ENCODE measurements at regions not wholly inside any gene's neighbourhood (a gene's known extent, or its start where the extent isn't known, plus 50 kb on each side); places are given as distances from the start of the nearest gene placed in this dataset.

DNA sequence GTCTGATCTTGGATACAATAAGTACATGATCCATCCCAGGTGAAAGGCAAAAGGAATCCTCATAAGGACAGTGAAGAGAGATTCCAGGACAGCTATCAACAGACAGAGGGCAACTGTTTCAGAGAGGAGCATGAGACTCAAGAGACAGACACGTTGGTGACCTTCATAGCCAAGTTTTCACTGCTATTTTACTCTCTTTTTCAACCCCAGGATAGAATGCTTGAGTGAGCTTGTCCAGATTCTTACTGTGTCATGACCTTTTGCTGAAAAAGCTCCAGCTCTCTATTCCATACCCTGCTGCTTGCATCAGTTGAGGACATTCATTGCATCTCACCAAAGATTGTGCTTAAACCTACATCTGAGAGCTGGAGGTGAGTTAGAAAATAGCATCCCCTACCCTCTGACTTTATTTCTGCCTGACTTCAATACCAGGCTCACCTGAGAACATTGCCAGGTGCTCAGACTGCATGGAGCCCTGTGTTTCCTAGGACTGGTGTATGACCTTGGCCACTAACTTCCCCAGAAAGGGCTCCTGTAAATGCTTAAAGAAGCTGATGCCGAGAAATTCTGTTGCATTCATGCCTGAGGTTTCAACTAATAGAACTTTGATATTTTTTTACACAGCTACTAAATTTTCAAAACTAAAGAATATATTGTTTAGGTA, 70.4 kb upstream of the TMEM17 start:
- no peak for DNase-seq (ENCODE audit: low spot score in 2 of 2)
- no peaks in the 10 kb centered on the region for H3K36me3 Mint-ChIP-seq
- H3K4me3 Mint-ChIP-seq = no peak overlapping the region
- H3K4me1 Mint-ChIP-seq = no peaks in the 10 kb centered on the region
- H3K9me3 Mint-ChIP-seq = no peaks in the 10 kb centered on the region
- no peak overlapping the region for H3K27ac Mint-ChIP-seq
- ATAC-seq = no peak

DNA sequence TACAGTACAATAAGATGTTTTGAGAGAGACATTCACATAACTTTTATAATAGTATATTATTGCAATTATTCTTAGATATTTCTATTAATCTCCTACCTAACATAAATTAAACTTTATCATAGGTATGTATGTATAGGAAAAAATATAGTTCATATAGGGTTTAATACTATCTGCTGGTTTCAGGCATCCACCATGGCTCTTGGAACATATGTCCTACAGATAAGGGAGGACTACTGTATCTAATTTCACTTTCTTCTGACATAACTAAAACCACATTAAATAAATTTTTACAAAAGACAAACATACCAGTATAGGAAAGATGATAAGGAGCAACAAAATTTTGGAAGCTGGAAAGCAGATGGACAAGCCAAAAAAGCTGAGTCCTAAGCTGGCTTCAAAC, 67.9 kb upstream of the TMEM17 start:
- ATAC-seq (no peak), DNase-seq (ENCODE audit: low spot score in 2 of 2) (no peak)
- H3K4me1 Mint-ChIP-seq = no peaks in the 10 kb centered on the region
- H3K36me3 Mint-ChIP-seq = no peaks in the 10 kb centered on the region
- no peak overlapping the region for H3K4me3 Mint-ChIP-seq
- H3K9me3 Mint-ChIP-seq = no peaks in the 10 kb centered on the region
- no peak overlapping the region for H3K27ac Mint-ChIP-seq

DNA sequence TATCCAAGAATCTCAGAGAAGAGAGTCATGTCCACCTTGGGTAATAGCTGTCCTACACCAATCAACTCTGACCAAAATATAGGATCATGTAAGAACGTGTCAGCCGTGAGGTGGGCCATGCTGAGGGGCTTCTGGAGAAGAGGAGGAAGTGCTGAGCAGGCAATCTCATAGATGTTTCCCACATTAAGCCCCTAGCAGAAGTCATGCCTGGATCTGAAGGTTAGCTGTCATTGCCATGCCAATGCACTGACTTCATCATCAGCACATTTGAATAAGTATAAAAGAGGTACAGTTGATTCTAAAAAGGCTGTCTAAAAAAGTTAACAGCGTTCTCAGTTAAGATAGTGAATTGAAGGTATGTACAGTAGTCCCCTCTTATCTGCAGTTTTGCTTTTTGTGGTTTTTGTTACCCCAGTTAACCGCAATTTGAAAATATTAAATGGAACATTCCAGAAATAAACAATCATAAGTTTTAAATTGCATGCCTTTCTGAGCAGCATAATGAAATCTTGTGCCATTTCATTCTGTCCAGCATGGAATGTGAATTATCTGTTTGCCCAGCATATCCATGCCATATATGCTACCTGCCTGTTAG, 67.2 kb upstream of the TMEM17 start:
- no peaks in the 10 kb centered on the region for H3K9me3 Mint-ChIP-seq
- H3K4me3 Mint-ChIP-seq = no peak overlapping the region
- no peaks in the 10 kb centered on the region for H3K36me3 Mint-ChIP-seq
- ATAC-seq (no peak), DNase-seq (ENCODE audit: low spot score in 2 of 2) (no peak)
- H3K27ac Mint-ChIP-seq = no peak overlapping the region
- no peaks in the 10 kb centered on the region for H3K4me1 Mint-ChIP-seq

DNA sequence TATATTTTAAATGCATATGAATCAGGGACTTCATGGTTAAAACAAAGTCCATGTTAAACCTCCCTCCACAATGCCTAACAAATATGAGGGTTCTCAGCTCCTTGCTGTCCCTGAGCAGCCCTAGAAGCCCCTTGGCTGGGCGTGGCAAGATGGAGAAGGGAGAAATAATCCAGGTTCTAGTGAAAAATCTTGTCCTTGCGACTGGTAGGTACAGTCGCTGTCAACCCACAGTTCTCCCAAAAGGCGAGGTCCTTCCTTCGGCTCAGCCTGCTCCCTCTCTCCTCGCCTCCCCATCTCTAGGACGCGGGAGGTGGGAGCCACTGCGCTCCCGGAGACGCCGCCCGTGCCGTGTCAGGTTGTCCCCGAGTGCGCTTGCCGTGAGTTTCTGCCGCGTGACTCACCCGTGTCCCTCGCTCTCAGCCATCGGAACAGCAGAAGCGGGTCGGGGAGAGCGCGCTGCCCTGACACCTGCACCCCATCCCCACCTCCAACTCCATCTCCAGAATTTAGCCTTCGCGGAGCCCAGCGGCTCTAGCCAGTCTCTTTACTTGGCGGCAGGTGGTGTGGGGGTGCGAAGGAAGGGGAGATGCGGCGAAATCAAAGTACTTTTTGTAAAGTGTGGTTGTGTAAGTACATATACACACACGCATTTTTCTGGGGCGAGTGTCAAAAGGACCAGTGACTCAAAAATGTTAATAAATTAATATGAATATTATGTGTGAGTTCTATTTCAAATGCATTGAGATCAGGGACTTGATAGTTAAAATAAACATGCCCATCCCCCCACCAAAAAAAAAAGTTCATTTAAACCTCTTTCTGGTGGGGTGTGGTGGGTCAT, 65.1 kb upstream of the TMEM17 start:
- Mint-ChIP-seq H3K4me1 (no peaks in the 10 kb centered on the region), H3K36me3 (no peaks in the 10 kb centered on the region), H3K27ac (no peak overlapping the region), H3K4me3 (no peak overlapping the region), H3K9me3 (no peaks in the 10 kb centered on the region)
- ATAC-seq (peak; percentile 49), DNase-seq (ENCODE audit: low spot score in 2 of 2) (no peak)

DNA sequence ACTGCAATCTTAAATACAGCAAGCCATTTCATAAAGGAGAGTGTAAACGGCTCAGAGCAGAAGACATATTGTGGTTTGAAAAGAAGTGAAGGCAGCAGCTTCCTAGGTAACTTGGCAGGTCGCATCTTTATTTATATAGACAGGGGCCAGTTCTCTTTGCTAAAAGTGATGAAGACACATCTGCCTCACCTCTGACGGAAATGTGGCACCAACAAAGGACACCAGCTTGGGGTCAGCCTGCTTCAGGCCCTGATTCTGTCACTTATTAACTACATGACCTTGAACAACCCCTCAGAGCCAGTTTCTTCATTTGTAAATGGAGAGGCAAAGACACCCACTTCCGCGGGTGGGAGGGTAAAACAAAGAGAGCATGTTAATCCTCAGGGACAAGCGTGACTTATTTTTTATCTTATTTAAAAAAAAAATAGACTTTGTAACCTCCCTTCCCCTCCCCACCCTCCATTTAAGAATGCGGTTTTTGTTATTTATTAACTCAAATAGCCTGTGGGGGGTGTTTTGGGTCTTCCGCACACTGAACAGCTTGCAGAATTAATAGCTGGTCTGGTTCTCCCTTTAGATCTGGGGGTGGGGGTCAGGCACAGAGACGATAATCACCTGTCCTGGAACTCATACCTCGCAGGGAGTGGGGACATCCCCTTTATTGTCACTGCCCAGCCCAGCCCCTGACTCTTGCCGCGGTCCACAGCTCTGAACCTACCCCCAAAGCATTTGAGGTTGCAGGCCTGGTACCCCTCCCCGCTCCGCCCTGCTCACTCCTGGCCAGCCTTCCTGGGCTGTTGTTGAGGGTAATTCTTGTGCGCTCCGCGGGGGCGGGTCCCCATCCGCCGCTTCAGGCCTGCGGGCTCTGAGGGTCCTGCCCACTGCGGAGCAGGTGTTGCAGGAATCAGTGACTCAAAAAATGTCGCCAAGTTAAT, 64.2 kb upstream of the TMEM17 start:
- Mint-ChIP-seq H3K4me3 (no peak overlapping the region), H3K9me3 (no peaks in the 10 kb centered on the region), H3K4me1 (no peaks in the 10 kb centered on the region), H3K27ac (no peak overlapping the region), H3K36me3 (no peaks in the 10 kb centered on the region)
- ATAC-seq (no peak), DNase-seq (ENCODE audit: low spot score in 2 of 2) (no peak)

DNA sequence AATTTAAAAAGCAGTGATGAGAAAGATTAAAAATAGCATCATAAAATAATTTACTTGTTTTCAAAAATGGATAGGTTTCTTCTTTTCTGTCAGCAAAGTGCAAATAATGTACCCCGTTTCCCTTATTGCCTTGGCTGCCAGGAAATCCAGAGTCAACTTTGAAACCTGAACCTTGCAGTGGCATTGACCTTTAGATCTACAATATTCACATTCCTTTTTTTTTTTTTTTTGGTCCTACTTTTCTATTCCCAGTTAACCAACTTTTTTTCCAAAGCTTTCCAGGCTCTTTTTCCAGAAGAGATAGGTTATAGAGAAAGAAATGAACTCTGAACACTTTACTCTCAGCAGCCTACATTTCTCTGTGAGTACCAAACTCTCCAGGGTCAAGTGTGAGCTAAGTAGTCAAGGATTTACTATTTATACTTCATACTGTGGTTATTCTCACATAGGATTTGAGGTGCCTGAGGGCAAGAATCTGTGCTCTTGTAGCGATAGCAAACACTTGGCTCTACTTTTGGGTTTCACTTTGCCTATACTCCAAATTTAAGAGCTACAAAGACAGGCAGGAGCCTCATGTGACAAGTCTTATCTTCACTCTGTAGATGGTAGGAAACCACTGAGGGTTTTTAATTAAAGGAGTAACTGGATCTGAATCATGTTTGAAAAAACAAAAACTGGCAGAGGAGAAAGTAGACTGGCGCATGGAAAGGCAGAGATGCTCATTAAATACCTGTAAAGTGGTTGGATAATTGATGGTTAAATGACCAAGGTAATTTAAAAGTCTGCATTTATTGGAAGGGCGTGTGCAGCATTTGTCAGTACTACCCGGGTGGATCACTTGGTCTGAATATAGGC, 63.2 kb upstream of the TMEM17 start:
- Mint-ChIP-seq H3K27ac (no peak overlapping the region), H3K36me3 (no peaks in the 10 kb centered on the region), H3K9me3 (no peaks in the 10 kb centered on the region), H3K4me3 (no peak overlapping the region), H3K4me1 (no peaks in the 10 kb centered on the region)
- no peak for ATAC-seq
- no peak for DNase-seq (ENCODE audit: low spot score in 2 of 2)

DNA sequence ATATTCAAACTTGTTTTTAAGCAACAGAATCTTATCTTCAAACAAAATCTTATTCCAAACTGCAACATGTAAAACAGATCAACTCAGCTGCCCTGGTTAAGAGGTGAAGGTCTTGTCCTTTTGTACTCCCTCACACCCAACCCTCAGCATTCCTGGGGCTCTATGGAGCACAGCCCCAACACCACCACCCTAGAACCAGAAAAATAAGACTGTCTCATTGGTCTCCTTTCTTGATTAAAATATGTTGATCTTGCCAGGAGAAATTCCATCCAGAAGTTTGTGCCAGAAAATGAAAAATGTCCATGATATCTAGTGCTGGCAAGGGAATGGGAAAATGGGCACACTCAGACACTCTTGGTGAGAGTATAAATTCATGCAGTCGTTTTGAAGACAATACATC, 62.1 kb upstream of the TMEM17 start:
- Mint-ChIP-seq H3K4me1 (no peaks in the 10 kb centered on the region), H3K4me3 (no peak overlapping the region), H3K36me3 (no peaks in the 10 kb centered on the region), H3K9me3 (no peaks in the 10 kb centered on the region), H3K27ac (no peak overlapping the region)
- DNase-seq (ENCODE audit: low spot score in 2 of 2) (no peak), ATAC-seq (no peak)

DNA sequence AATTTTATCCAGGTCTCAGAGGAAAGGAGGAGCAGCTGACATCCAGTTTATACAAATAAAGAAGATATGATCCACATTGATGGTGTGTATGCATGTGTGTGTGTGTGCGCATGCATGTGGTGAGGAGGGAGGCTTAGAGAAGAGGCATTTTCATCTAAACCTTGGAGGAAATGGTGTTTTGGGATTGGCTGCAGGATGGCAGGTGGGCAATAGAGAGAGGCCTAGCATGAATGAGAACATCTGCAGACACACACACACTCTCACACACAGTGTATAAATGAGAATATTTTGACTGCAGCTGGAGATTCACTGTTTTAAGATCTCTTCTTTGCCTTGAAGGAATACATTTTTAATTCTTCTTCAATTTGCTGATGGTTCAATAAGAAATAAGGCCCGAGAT, 61.7 kb upstream of the TMEM17 start:
- Mint-ChIP-seq H3K4me1 (no peaks in the 10 kb centered on the region), H3K36me3 (no peaks in the 10 kb centered on the region), H3K4me3 (no peak overlapping the region), H3K27ac (no peak overlapping the region), H3K9me3 (no peaks in the 10 kb centered on the region)
- ATAC-seq = no peak
- no peak for DNase-seq (ENCODE audit: low spot score in 2 of 2)

DNA sequence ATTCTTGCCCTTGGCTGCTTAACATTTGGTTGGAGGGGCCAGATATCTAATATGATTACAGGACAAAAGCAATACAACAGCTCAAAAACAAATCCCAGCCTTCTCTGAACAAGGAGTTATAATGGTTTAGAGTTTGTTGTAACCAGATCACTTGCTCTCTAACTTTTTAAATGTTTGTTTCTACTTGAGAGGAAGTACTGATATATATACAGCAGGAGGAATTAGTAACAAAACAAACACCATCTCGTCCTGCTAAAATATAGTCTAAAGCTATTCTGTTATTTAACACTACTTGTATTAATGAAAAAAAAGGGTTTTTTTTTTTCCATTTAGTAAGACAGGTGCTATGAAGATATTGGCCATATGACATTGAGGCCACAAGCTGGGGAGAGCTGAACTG, 60.9 kb upstream of the TMEM17 start:
- H3K4me1 Mint-ChIP-seq = no peaks in the 10 kb centered on the region
- ATAC-seq = no peak
- no peaks in the 10 kb centered on the region for H3K9me3 Mint-ChIP-seq
- no peak for DNase-seq (ENCODE audit: low spot score in 2 of 2)
- no peak overlapping the region for H3K27ac Mint-ChIP-seq
- no peak overlapping the region for H3K4me3 Mint-ChIP-seq
- no peaks in the 10 kb centered on the region for H3K36me3 Mint-ChIP-seq

DNA sequence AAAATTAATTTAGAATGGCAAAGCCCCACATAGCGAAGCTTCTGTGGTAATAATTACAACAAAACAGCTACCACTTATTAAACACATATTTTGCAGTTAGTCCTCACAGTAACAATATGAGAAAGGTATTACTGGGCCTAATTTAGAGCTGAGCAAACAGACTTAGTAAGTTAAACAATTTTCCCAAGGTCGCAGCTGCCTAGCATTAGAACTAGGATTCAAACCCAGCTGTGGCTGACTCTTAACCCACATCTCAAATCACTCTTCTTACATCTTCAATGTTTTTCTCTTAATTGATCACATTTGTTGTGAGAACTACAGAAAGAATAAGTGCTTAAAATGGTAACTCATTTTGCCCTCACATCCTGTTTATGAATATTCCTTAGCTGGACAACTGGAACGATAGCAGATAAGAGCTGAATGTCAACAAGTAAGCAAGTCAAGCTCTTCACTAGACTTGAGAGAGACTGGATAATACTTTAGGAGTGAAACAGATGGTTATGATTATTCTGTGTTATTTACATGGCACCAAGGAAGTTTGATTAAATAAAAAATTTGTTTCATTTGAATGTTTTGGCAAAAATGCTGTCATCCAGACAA, 59.4 kb upstream of the TMEM17 start:
- no peaks in the 10 kb centered on the region for H3K36me3 Mint-ChIP-seq
- no peak overlapping the region for H3K4me3 Mint-ChIP-seq
- no peak for DNase-seq (ENCODE audit: low spot score in 2 of 2)
- no peak for ATAC-seq
- H3K9me3 Mint-ChIP-seq = no peaks in the 10 kb centered on the region
- H3K27ac Mint-ChIP-seq = no peak overlapping the region
- no peaks in the 10 kb centered on the region for H3K4me1 Mint-ChIP-seq

DNA sequence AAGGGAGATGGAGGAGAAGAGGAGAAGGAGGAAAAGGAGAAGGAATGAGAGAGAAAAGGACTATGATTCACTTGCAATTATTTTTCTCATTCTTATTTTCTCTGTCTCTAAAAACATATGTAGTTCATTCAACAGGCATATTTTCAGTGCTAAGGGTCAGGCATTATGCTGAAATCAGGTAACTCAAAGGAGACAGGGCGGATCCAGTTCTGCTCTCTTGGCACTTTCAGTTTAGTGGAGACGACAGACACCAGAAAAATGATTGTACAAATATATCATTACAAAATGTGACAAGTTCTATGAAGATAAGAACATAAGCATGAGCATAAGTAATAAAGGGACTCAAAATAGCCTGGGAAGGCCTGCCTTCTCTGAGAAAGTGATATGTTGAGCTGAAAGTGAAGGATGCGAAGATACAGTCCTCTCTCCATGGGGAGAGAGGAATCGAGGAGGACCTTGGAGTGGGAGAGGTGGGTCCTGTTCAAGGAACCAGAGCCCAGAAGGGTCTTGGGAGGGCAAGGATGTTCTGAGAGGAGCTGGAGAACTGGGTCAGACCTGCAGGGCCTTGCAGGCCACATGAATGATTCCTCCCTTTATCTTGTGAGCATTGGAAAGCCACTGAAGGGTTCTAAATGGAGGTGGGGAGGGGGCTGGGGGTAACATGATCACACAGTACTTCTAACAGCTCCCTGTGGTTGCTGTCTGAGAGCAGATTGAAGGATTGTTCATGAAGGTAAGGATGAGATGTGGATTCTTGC, 58.6 kb upstream of the TMEM17 start:
- Mint-ChIP-seq H3K9me3 (no peaks in the 10 kb centered on the region), H3K27ac (no peak overlapping the region), H3K4me1 (no peaks in the 10 kb centered on the region), H3K4me3 (no peak overlapping the region), H3K36me3 (no peaks in the 10 kb centered on the region)
- ATAC-seq (no peak), DNase-seq (ENCODE audit: low spot score in 2 of 2) (no peak)

DNA sequence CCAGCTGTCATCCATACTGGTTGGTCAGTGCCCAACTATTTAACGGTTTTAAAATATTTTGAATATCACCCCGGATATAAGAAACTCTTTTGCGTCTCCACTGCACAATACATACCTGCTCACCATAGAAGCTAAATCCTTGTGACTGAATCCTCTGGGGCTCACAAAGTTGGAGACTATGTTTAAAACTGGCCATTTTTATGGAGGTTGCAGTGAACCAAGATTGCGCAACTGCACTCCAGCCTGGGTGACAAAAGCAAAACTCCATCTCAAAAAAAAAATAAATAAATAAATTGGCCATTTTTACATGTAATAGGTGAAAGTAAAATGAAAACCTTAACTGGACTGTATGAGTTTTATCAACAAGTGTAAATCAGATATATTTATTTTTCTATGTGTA, 55.6 kb upstream of the TMEM17 start:
- Mint-ChIP-seq H3K9me3 (peaks cover 3% of the 10 kb centered on the region), H3K36me3 (no peaks in the 10 kb centered on the region), H3K27ac (no peak overlapping the region), H3K4me3 (no peak overlapping the region), H3K4me1 (no peaks in the 10 kb centered on the region)
- ATAC-seq (no peak), DNase-seq (ENCODE audit: low spot score in 2 of 2) (no peak)

DNA sequence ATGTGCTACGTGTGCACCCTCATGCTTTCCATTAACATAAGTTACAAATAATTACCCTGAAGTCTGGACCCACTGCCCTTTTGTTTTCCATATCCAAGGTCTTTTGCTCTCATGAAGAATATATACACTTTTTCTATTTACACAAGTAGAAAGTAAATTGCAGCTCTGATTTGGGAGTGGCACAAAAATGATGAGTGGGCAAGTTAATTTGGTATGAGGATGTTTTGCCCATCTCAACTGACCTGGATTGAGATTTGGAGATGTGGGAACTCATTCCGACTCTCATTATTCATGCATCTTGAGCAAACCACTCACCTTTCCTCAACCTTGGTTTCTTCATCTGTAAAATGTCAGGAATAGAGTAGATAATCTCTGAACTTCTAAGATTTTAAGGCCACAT, 53.6 kb upstream of the TMEM17 start:
- no peak for DNase-seq (ENCODE audit: low spot score in 2 of 2)
- Mint-ChIP-seq H3K27ac (no peak overlapping the region), H3K4me3 (no peak overlapping the region), H3K9me3 (peaks cover 3% of the 10 kb centered on the region), H3K36me3 (no peaks in the 10 kb centered on the region), H3K4me1 (no peaks in the 10 kb centered on the region)
- no peak for ATAC-seq

DNA sequence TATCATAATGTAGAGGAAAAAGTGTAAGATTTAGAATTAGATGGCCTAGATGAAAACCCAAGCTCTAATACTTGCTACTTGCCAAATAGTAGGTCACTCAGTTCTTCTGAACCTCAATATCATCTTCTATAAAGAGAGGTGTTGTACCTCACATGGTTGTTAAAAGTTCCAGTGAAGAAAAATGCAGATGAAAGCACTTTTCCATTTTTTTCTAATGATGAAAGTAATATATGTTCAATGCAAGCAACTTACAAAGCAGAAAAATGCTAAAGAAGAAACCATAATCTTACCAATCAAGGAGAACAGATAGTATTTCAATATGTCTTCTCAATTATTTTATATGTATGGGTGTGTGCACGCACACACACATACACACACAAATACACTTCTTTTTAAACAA, 52.7 kb upstream of the TMEM17 start:
- Mint-ChIP-seq H3K9me3 (peaks cover 3% of the 10 kb centered on the region), H3K36me3 (no peaks in the 10 kb centered on the region), H3K27ac (no peak overlapping the region), H3K4me1 (no peaks in the 10 kb centered on the region), H3K4me3 (no peak overlapping the region)
- DNase-seq (ENCODE audit: low spot score in 2 of 2) = no peak
- no peak for ATAC-seq
